SU-DHL-6 (cell line): ENCODE measurements at regions not wholly inside any gene's neighbourhood (a gene's known extent, or its start where the extent isn't known, plus 50 kb on each side); places are given as distances from the start of the nearest gene placed in this dataset.

Source experiments
- H2AFZ ChIP-seq: fragments of 200-600 bp; sonication (generic); 2 replicates; pipeline ENCODE4 v1.6.1; 2014; ENCODE audit warnings: low read depth, mild to moderate bottlenecking, moderate library complexity, mixed read lengths, antibody characterized with exemption, low read length; ENCODE audit not compliant: severe bottlenecking
- H3F3A ChIP-seq: fragments of 200-600 bp; shearing (Covaris generic); 2 replicates; pipeline ENCODE4 v1.6.0; 2016; ENCODE audit warnings: antibody characterized with exemption, mild to moderate bottlenecking; ENCODE audit not compliant: insufficient read depth
- H3K27ac ChIP-seq: fragments of 200-600 bp; sonication (generic); 2 replicates; pipeline ENCODE4 v1.5.1; 2016; ENCODE audit warnings: low read depth, mild to moderate bottlenecking, low read length, moderate library complexity, mixed read lengths
- H3K27me3 ChIP-seq: fragments of 200-600 bp; sonication (generic), shearing (Covaris generic); 2 replicates; pipeline ENCODE4 v1.6.0; 2014; ENCODE audit warnings: mild to moderate bottlenecking, low read length
- H3K36me3 ChIP-seq: fragments of 200-600 bp; sonication (generic); 2 replicates; pipeline ENCODE4 v1.6.1; 2014; ENCODE audit warnings: mild to moderate bottlenecking, low read length, mixed read lengths
- H3K4me2 ChIP-seq: fragments of 300-600, 200-600 bp; shearing (Covaris generic), sonication (generic); 2 replicates; pipeline ENCODE4 v1.6.0; 2014; ENCODE audit warnings: low read length, low read depth, mild to moderate bottlenecking; ENCODE audit not compliant: poor library complexity, severe bottlenecking
- H3K4me3 ChIP-seq: fragments of 200-600 bp; sonication (generic); 2 replicates; pipeline ENCODE4 v1.5.1; 2014; ENCODE audit warnings: antibody characterized with exemption, low read length, mild to moderate bottlenecking, mixed read lengths; ENCODE audit not compliant: insufficient read depth, poor library complexity, severe bottlenecking
- H3K79me2 ChIP-seq: fragments of 200-600 bp; sonication (generic); 2 replicates; pipeline ENCODE4 v1.6.1; 2014; ENCODE audit warnings: mild to moderate bottlenecking, low read length, moderate library complexity; ENCODE audit not compliant: insufficient read depth
- H3K9ac ChIP-seq: fragments of 200-600 bp; sonication (generic); 2 replicates; pipeline ENCODE4 v1.7.0; 2014; ENCODE audit warnings: mild to moderate bottlenecking, low read length
- H3K9me2 ChIP-seq: fragments of 200-600 bp; sonication (generic); replicated peaks from 2 replicates; pipeline ENCODE4 v1.6.1; 2014; ENCODE audit warnings: low read length; ENCODE audit not compliant: insufficient read depth
- H3K9me3 ChIP-seq: fragments of 200-600 bp; sonication (generic); 2 replicates; pipeline ENCODE4 v1.6.1; 2014; ENCODE audit warnings: low read length, mixed read lengths; ENCODE audit not compliant: insufficient read depth
- H4K20me1 ChIP-seq: fragments of 200-600 bp; sonication (generic); 2 replicates; pipeline ENCODE4 v1.6.1; 2014; ENCODE audit warnings: low read depth, mild to moderate bottlenecking, antibody characterized with exemption, low read length, moderate library complexity, mixed read lengths
- CTCF ChIP-seq: fragments of 200-600 bp; sonication (generic); IDR thresholded peaks from one replicate; pipeline ENCODE4 v1.5.1; 2017; ENCODE audit warnings: antibody characterized with exemption, mild to moderate bottlenecking, low read length, moderate library complexity; ENCODE audit not compliant: insufficient read depth, poor library complexity, severe bottlenecking
- EZH2phosphoT487 ChIP-seq: fragments of 200-600 bp; sonication (generic), shearing (Covaris generic); conservative IDR thresholded peaks from 2 replicates; pipeline ENCODE4 v1.6.1; 2018; ENCODE audit warnings: mild to moderate bottlenecking, antibody characterized with exemption, low read length, moderate library complexity, mixed read lengths

- Histone ChIP-seq H3K4me3 (no peak overlapping the region), H4K20me1 (no peaks in the 10 kb centered on the region), H3K27me3 (no peaks in the 10 kb centered on the region), H3K9ac (no peak overlapping the region), H3F3A (no peaks in the 10 kb centered on the region), H3K4me2 (no peak overlapping the region), H3K79me2 (no peaks in the 10 kb centered on the region), H3K36me3 (no peaks in the 10 kb centered on the region), H2AFZ (no peak overlapping the region), H3K27ac (no peak overlapping the region), H3K9me2 (no peaks in the 10 kb centered on the region), H3K9me3 (no peaks in the 10 kb centered on the region)
- TF ChIP-seq EZH2phosphoT487 (no peak), CTCF (no peak)
Observed at GRCh38 chr11:116460156-116460920, 312.4 kb downstream of the BUD13 start.

- Histone ChIP-seq H3K27ac (no peak overlapping the region), H3K36me3 (no peaks in the 10 kb centered on the region), H3K9me2 (no peaks in the 10 kb centered on the region), H3F3A (no peaks in the 10 kb centered on the region), H3K4me3 (no peak overlapping the region), H3K79me2 (no peaks in the 10 kb centered on the region), H3K4me2 (no peak overlapping the region), H2AFZ (no peak overlapping the region), H3K9me3 (no peaks in the 10 kb centered on the region), H4K20me1 (no peaks in the 10 kb centered on the region), H3K9ac (no peak overlapping the region), H3K27me3 (no peaks in the 10 kb centered on the region)
- TF ChIP-seq EZH2phosphoT487: no peak
- no peak for TF ChIP-seq CTCF
Observed at GRCh38 chr11:116459185-116460045, 313.4 kb downstream of the BUD13 start.

- Histone ChIP-seq H3K27me3 (no peaks in the 10 kb centered on the region), H3K79me2 (no peaks in the 10 kb centered on the region), H3K9me3 (no peaks in the 10 kb centered on the region), H3K36me3 (no peaks in the 10 kb centered on the region), H4K20me1 (no peaks in the 10 kb centered on the region), H3K27ac (no peak overlapping the region), H3F3A (no peaks in the 10 kb centered on the region), H2AFZ (no peak overlapping the region), H3K4me3 (no peak overlapping the region), H3K4me2 (no peak overlapping the region), H3K9ac (no peak overlapping the region), H3K9me2 (no peaks in the 10 kb centered on the region)
- no peak for TF ChIP-seq EZH2phosphoT487
- no peak for TF ChIP-seq CTCF
Observed at GRCh38 chr11:116458546-116458945, 314.2 kb downstream of the BUD13 start.
